OCI-LY7 (cell line): ENCODE measurements at regions not wholly inside any gene's neighbourhood (a gene's known extent, or its start where the extent isn't known, plus 50 kb on each side); places are given as distances from the start of the nearest gene placed in this dataset.

Experiments used
- EZH2phosphoT487 ChIP-seq: fragments of 200-600 bp; sonication (generic); IDR thresholded peaks from 2 replicates; pipeline ENCODE4 v1.6.1; 2018; ENCODE audit warnings: low read depth, borderline replicate concordance, mild to moderate bottlenecking, mixed run types, antibody characterized with exemption, low read length, moderate library complexity, mixed read lengths
- TF ChIP-seq, protein P1 (sequence below): fragments of 200-600 bp; sonication (generic); conservative IDR thresholded peaks from 2 replicates; pipeline ENCODE4 v1.5.1; 2014; ENCODE audit warnings: mild to moderate bottlenecking, antibody characterized with exemption, low read length, moderate library complexity, mixed read lengths

DNA sequence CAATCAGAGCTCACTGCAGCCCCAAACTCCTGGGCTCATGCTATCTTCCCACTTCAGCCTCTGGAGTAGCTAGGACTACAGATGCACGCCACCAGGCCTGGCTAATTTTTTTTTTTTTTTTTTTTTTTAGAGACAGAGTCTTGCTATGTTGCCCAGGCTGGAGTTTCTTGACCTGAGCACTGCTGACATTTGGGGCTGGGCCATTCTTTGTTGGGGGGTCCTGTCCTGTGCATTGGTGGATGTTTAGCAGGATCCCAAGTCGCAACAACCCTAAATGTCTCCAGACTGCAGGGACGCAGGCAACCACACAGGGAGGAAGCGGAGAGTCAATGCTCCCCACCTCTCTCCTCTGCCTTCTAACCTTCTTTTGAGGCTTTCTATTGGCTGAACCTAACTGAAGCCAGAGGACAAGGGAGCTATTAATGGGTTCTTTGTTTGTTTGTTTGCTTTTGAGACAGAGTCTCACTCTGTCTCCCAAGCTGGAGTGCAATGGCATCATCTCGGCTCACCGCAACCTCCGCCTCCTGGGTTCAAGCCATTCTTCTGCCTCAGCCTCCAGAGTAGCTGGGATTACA is 58.3 kb upstream of the ADGRE5 start:
- TF ChIP-seq, protein P1, sequence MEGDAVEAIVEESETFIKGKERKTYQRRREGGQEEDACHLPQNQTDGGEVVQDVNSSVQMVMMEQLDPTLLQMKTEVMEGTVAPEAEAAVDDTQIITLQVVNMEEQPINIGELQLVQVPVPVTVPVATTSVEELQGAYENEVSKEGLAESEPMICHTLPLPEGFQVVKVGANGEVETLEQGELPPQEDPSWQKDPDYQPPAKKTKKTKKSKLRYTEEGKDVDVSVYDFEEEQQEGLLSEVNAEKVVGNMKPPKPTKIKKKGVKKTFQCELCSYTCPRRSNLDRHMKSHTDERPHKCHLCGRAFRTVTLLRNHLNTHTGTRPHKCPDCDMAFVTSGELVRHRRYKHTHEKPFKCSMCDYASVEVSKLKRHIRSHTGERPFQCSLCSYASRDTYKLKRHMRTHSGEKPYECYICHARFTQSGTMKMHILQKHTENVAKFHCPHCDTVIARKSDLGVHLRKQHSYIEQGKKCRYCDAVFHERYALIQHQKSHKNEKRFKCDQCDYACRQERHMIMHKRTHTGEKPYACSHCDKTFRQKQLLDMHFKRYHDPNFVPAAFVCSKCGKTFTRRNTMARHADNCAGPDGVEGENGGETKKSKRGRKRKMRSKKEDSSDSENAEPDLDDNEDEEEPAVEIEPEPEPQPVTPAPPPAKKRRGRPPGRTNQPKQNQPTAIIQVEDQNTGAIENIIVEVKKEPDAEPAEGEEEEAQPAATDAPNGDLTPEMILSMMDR = no peak
- no peak for TF ChIP-seq EZH2phosphoT487
